Activated CD4-positive, alpha-beta T cell treated with anti-CD3 and anti-CD28 coated beads, Interleukin-2, amount 10 ng/mL, durations not matched to agents 7 days and 5 days (primary cell): ENCODE measurements at regions not wholly inside any gene's neighbourhood (a gene's known extent, or its start where the extent isn't known, plus 50 kb on each side); places are given as distances from the start of the nearest gene placed in this dataset.

ENCODE experiments used
- CTCF ChIA-PET: fragments of 350-600 bp; sonication (Branson Sonifier 250); formaldehyde crosslinking; loops from one replicate; lab custom pipeline; 2021; ENCODE audit warnings: antibody characterized with exemption; lab: Charles Lee
- POLR2A ChIA-PET: fragments of 350-600 bp; sonication (Branson Sonifier 250); formaldehyde crosslinking; loops from one replicate; lab custom pipeline; 2021; ENCODE audit warnings: antibody characterized with exemption; lab: Charles Lee
- DNase-seq: peaks from one replicate; pipeline ENCODE4 v3.0.0-alpha.2; 2020
- H3K27ac Mint-ChIP-seq: one replicate; pipeline ENCODE4 v1.8.0; 2021; ENCODE audit warnings: mild to moderate bottlenecking, moderate library complexity, mixed read lengths
- H3K27me3 Mint-ChIP-seq: one replicate; pipeline ENCODE4 v1.8.0; 2021; ENCODE audit warnings: mixed read lengths
- H3K36me3 Mint-ChIP-seq: one replicate; pipeline ENCODE4 v1.8.0; 2021; ENCODE audit warnings: low read depth, mixed read lengths
- H3K4me1 Mint-ChIP-seq: one replicate; pipeline ENCODE4 v1.8.0; 2021; ENCODE audit warnings: mixed read lengths
- H3K4me3 Mint-ChIP-seq: one replicate; pipeline ENCODE4 v1.8.0; 2021; ENCODE audit warnings: mild to moderate bottlenecking, moderate library complexity, mixed read lengths
- H3K9me3 Mint-ChIP-seq: one replicate; pipeline ENCODE4 v1.8.0; 2021; ENCODE audit warnings: mixed read lengths

DNA sequence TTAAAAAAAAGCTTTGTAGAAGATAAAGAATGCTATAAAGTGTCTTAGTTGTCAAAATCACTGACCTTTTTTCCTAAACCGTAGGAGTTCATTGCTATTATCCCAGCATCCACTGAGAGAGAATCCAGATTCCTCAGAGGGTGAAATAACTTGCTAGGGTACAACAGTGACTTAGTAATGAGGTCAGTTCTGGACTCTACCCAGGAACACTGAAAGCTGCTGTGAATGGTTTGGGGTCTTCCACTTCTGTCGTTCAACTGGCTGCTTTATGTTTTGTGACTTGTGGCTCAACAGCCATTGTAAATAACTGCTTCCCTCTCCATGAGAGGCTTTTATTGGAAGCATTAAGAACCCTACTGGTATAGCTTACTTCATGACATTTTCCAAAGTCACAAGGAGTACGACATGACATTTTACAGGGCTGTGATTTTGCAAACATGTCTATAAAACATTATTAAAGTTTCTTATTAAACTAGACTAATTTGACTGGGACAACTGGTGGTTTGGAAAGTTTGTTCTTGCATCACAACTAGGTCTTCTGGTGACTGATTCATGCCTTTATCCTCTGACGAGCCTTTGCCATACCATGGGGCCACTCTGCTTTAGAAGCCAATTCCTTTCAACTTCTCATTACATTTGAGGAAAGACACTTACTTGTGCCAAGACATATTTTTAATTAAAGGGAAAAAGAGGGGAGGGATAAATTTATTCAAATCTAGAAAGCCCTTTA, 92.2 kb upstream of the CDH11 start:
- CTCF ChIA-PET, result no interaction called here
- no peaks in the 10 kb centered on the region for H3K36me3 Mint-ChIP-seq
- no peaks in the 10 kb centered on the region for H3K9me3 Mint-ChIP-seq

DNA sequence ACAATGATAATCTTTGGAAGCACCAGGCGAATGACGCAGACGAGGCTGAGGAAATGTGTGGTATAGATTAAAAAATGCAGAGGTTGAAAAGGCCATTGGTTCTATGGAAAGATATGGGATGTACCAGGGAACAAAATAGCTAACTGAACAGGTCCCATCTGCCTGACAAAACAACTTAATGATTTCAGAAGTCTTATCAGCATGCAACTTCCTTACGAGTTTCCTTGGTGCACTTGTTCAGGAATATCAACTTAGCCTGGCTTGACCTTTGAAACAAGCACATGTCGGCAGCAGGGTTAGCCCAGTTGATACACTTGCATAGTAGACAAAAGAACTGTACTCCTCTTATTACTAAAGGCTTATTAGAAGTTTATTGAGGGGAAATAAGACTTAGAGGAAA, 90.9 kb upstream of the CDH11 start:
- no peak overlapping the region for H3K27ac Mint-ChIP-seq
- ChIA-PET CTCF (no interaction called here), POLR2A (no interaction called here)
- no peaks in the 10 kb centered on the region for H3K27me3 Mint-ChIP-seq
- no peak for DNase-seq
- H3K4me1 Mint-ChIP-seq, result no peaks in the 10 kb centered on the region
- H3K9me3 Mint-ChIP-seq, result no peaks in the 10 kb centered on the region
- H3K36me3 Mint-ChIP-seq, result no peaks in the 10 kb centered on the region
- no peak overlapping the region for H3K4me3 Mint-ChIP-seq

More for the DNA sequence above, 92.2 kb upstream of the CDH11 start:
- DNase-seq, result no peak
- POLR2A ChIA-PET, result no interaction called here
- Mint-ChIP-seq H3K27ac (no peak overlapping the region), H3K27me3 (no peaks in the 10 kb centered on the region), H3K4me3 (no peak overlapping the region), H3K4me1 (no peaks in the 10 kb centered on the region)

DNA sequence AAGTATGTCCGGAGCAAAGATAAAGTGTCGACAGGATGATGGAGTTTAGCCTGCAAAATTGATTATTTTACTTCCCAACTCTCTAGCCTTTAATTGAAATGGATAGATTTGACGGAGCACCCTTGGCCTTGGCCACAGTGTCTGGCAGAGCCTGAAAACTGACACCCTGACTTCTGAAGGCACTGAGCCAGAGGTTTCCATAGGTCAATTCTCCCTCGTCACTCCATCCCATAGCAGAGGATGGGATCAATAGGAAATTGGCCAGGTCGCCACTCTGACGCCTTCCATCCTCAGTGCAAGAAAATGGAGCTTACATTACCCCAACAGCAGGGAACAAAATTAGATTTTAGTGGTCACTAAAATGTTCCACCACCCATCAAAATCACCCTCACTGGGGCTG, 90.4 kb upstream of the CDH11 start:
- Mint-ChIP-seq H3K4me3 (no peak overlapping the region), H3K27ac (no peak overlapping the region), H3K9me3 (no peaks in the 10 kb centered on the region), H3K4me1 (no peaks in the 10 kb centered on the region), H3K27me3 (no peaks in the 10 kb centered on the region), H3K36me3 (no peaks in the 10 kb centered on the region)
- DNase-seq, result no peak
- ChIA-PET POLR2A (no interaction called here), CTCF (no interaction called here)

DNA sequence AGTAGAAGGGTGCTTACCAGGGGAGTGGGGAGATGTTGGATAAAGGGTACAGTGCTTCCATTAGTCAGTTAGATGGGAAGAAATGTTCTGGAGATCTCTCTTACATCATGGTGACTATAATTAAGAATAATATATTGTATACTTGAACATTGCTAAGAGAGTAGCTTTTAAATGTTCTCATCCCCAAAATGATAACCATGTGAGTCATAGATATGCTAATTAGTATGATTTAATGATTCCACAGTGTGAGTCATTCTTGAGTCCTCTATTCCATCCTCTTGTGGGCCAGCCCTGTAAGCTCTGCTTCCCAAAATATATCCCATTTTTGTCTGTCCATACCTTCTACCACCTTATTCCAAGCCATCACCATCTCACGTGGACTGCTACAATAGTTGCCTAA, 80.6 kb upstream of the CDH11 start:
- Mint-ChIP-seq H3K9me3 (peaks cover 6% of the 10 kb centered on the region), H3K36me3 (no peaks in the 10 kb centered on the region), H3K4me3 (no peak overlapping the region), H3K27me3 (no peaks in the 10 kb centered on the region), H3K4me1 (no peaks in the 10 kb centered on the region), H3K27ac (no peak overlapping the region)
- DNase-seq, result no peak
- CTCF ChIA-PET, result no interaction called here
- POLR2A ChIA-PET, result no interaction called here

DNA sequence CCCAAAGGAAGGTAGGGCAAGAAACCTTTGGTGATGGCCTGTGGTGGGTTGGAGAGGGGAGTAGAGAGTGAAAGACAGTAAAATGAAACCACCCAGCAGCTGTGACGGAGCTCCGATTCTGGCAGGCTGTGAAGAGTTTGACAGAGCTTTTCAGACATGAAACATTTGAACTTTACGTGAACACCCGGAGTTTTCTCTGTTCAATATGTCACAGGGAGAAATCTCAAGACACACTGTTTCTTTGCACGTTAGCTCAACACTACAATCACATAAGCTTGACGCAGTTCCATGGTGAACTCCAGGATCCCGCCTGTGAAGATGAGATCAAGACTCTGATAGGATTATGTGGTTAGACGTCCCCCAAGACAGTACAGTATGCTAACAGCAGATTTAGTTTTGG, 79.6 kb upstream of the CDH11 start:
- Mint-ChIP-seq H3K27me3 (no peaks in the 10 kb centered on the region), H3K36me3 (no peaks in the 10 kb centered on the region), H3K9me3 (peaks cover 6% of the 10 kb centered on the region), H3K4me3 (no peak overlapping the region), H3K4me1 (no peaks in the 10 kb centered on the region), H3K27ac (no peak overlapping the region)
- ChIA-PET CTCF (no interaction called here), POLR2A (no interaction called here)
- DNase-seq, result no peak

DNA sequence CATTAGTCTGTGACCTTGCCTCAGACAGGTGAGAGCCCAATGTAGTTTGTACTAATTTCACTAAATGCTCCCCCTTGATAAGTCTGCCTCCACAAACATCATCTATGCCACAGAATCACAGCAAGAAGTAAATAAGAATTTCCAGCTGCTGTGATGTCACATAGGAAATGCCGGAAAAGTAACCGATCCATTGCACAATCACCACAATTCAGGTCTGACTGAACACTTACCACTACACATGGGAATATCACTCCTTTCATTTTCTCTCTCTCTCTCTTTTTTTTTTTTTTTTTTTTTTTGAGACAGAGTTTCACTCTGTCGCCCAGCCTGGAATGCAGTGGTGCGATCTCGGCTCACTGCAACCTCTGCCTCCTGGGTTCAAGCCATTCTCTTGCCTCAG, 79.0 kb upstream of the CDH11 start:
- no peaks in the 10 kb centered on the region for H3K4me1 Mint-ChIP-seq
- no peaks in the 10 kb centered on the region for H3K27me3 Mint-ChIP-seq
- H3K9me3 Mint-ChIP-seq, result peaks cover 6% of the 10 kb centered on the region
- H3K36me3 Mint-ChIP-seq, result no peaks in the 10 kb centered on the region
- DNase-seq, result no peak
- ChIA-PET POLR2A (no interaction called here), CTCF (no interaction called here)
- no peak overlapping the region for H3K27ac Mint-ChIP-seq
- H3K4me3 Mint-ChIP-seq, result no peak overlapping the region

DNA sequence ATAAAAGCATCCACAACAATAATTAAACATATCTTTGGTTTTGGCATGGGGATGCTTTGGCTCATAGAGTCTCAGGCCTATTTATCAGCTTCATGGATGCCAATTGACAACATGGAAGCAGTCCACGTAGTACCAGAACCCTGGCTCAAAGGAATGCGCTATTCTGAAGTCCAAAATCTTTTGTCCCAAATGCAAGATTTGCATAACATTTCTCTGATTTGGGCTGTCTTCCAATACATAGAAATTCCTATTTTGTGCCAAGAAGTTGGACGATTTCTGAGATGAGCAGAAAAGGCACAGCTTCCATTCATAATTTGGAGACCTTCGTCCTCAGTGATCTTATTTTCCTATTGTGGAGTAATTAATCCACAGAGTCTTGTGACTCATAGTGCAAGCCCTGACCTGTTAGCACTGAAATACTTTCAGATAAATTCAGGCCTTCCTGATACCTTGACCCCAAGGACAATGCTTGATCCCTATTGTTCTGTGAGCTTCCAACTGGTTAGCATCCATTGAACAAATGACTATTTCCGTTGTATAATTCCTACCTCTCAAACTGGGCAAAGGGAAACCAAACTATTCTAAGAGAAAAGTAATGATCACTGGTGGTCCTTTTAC, 78.4 kb upstream of the CDH11 start:
- no peak for DNase-seq

DNA sequence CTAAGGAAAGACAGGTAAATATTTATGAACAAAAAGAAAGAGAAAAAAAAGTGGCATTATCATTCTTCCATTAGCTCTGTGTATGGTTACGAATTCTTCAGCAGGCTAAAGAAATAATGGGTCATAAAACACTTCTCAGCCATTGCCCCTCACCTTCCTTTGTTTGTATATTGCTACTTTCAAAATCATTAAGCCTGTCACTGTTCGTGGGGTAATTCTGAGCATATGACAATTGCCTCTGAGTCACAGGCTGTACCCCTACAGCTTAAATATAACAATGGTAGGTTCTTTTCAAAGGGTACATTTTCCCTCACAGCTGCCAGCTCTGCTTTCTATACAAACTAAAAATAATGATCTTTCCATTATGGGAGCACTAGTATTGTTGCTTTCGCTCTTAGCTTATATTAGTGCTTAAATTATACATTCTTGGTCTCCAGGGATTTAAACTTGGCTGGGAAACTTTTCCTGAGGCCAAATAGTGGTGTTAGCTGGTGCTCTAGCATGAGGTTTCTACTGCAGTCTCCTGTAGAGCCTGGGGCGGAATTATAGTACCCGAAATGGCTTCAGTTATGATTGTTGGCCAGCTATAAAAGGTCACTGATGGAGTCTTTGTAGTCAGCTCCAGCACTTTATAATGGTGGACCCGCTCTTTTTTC, 74.7 kb upstream of the CDH11 start:
- H3K4me3 Mint-ChIP-seq, result no peak overlapping the region

More for the DNA sequence above, 78.4 kb upstream of the CDH11 start:
- ChIA-PET POLR2A (no interaction called here), CTCF (no interaction called here)
- Mint-ChIP-seq H3K27ac (no peak overlapping the region), H3K4me3 (no peak overlapping the region), H3K4me1 (no peaks in the 10 kb centered on the region), H3K9me3 (peaks cover 6% of the 10 kb centered on the region), H3K27me3 (no peaks in the 10 kb centered on the region), H3K36me3 (no peaks in the 10 kb centered on the region)

DNA sequence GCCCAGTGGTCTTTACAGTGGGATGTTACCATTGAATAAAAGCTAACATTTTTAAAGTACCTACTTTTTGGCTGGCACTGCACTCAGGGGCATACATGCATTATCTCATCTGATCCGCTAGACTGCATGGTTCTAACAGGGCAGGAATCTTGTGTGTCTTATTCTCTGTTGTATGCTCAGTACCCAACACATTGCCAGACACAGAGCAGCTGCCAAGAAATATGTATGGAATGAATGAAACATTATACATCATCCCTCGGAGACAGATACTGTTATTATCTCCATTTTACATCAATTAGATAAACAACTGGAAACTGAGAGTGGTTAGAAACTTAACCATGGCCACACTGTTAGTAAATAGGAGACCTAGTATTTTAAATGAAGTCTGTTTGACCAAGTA, 74.1 kb upstream of the CDH11 start:
- Mint-ChIP-seq H3K27ac (no peak overlapping the region), H3K27me3 (no peaks in the 10 kb centered on the region), H3K36me3 (no peaks in the 10 kb centered on the region), H3K9me3 (no peaks in the 10 kb centered on the region), H3K4me3 (no peak overlapping the region), H3K4me1 (no peaks in the 10 kb centered on the region)
- ChIA-PET POLR2A (no interaction called here), CTCF (no interaction called here)
- DNase-seq, result no peak

More for the DNA sequence above, 74.7 kb upstream of the CDH11 start:
- no peak for DNase-seq
- Mint-ChIP-seq H3K36me3 (no peaks in the 10 kb centered on the region), H3K27ac (no peak overlapping the region), H3K9me3 (no peaks in the 10 kb centered on the region), H3K27me3 (no peaks in the 10 kb centered on the region), H3K4me1 (no peaks in the 10 kb centered on the region)
- POLR2A ChIA-PET, result no interaction called here
- CTCF ChIA-PET, result no interaction called here

DNA sequence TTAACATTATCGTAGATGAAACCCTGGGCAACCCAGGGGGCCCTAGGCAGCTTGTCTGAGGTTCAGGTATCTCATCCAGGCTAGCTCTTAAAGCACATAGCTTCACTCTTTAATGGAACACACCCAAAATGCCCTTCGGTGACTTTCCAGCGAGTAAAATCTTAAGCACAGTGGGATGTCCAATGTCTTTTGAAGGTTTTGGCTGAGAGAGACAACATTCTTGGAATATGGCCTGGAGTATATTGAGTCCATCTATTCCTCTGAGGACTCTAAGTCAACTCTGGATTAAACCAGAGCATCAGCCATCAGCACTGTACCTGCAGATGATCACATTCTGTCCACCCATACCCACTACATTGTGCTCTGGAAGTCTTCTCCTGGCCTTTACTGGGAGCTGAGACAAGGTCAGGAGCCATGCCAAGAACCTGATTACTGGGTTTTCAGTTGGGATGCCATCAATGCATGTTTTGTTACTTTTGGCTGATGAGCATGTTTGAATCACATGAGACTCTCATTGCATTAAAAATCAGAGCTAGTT, 63.4 kb upstream of the CDH11 start:
- no peak overlapping the region for H3K27ac Mint-ChIP-seq
- no peak for DNase-seq
- H3K4me3 Mint-ChIP-seq, result no peak overlapping the region
- H3K36me3 Mint-ChIP-seq, result no peaks in the 10 kb centered on the region
- H3K9me3 Mint-ChIP-seq, result no peaks in the 10 kb centered on the region
- H3K27me3 Mint-ChIP-seq, result no peaks in the 10 kb centered on the region
- ChIA-PET POLR2A (no interaction called here), CTCF (no interaction called here)
- no peaks in the 10 kb centered on the region for H3K4me1 Mint-ChIP-seq

DNA sequence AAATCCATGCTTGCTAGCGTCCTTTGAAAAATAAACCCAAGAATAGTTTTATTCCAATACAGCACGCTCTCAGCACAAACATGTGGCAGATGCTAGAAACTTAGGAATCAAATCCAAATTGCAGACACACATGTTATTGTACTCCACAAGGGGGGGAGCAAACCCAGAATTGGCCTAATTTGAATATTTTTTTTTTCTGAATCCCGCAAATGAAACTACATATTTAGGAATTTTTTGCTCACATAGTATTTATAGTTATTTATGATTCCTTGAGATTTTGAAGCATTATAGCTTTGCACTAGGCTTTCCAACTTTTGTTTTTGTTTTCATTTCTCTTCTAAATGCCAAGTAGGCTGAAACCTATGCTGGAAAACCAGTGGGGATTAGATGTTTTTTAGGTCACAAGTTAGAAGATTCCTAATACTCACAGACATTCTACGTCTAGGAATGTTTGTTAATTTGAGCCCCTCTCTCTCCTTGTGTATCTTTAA, 59.3 kb upstream of the CDH11 start:
- Mint-ChIP-seq H3K4me1 (no peaks in the 10 kb centered on the region), H3K9me3 (no peaks in the 10 kb centered on the region), H3K27me3 (no peaks in the 10 kb centered on the region), H3K36me3 (no peaks in the 10 kb centered on the region), H3K27ac (no peak overlapping the region), H3K4me3 (no peak overlapping the region)
- ChIA-PET POLR2A (no interaction called here), CTCF (no interaction called here)
- DNase-seq, result no peak

DNA sequence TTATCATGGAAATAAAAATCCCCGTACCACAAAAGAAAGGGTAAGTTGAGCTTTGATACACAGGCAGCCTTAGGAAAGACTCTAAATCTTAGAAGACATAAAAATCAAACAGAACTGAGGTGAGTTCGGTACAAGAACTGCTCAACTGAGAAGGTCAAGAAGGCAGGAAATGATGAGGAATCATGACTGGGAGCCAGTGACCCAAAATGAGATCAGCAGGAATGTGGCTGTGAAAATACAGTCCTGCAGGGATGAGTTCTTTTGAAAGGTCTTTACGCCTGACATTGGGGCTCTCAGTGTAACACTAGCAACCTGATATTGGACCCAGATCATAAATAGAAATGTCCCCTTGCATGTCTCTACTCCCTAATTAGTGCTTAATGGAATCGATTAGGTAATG, 56.3 kb upstream of the CDH11 start:
- Mint-ChIP-seq H3K4me3 (no peak overlapping the region), H3K36me3 (no peaks in the 10 kb centered on the region), H3K9me3 (no peaks in the 10 kb centered on the region), H3K27ac (no peak overlapping the region), H3K4me1 (no peaks in the 10 kb centered on the region), H3K27me3 (no peaks in the 10 kb centered on the region)
- ChIA-PET CTCF (no interaction called here), POLR2A (no interaction called here)
- DNase-seq, result no peak

DNA sequence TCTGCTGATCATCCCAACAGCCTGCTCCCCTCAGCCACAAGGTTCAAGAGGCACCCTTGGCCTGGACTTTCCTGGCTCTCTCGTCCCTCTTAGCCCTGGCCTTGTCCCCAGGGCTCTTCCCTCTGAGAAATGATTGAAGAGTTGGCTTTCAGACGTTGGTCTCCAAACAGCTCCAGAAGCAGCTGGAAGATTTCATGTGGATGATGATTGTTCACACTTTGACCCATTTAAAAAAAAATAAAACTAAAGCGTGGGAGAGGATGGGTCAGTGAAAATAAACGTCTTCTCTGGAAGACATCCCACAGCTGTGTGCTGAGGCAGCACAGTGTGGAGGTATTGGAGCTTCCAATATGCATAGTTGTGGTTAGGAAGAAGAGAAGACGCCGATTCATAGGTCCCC, 54.7 kb upstream of the CDH11 start:
- H3K4me3 Mint-ChIP-seq, result no peak overlapping the region

More for the DNA sequence above, 54.7 kb upstream of the CDH11 start:
- H3K9me3 Mint-ChIP-seq, result no peaks in the 10 kb centered on the region
- no peaks in the 10 kb centered on the region for H3K36me3 Mint-ChIP-seq
- ChIA-PET CTCF (no interaction called here), POLR2A (no interaction called here)
- DNase-seq, result no peak
- H3K27me3 Mint-ChIP-seq, result no peaks in the 10 kb centered on the region
- no peak overlapping the region for H3K27ac Mint-ChIP-seq
- no peaks in the 10 kb centered on the region for H3K4me1 Mint-ChIP-seq
